Loucy (cell line): ENCODE measurements at regions not wholly inside any gene's neighbourhood (a gene's known extent, or its start where the extent isn't known, plus 50 kb on each side); places are given as distances from the start of the nearest gene placed in this dataset.

Source experiments
- H2AFZ ChIP-seq: fragments of 200-600 bp; sonication (generic); 2 replicates; pipeline ENCODE4 v1.6.0; 2016; ENCODE audit warnings: antibody characterized with exemption, mild to moderate bottlenecking, low read length, moderate library complexity
- H3F3A ChIP-seq: fragments of 200-600 bp; 2 replicates; pipeline ENCODE4 v1.6.0; 2016; ENCODE audit warnings: antibody characterized with exemption, low read depth, mild to moderate bottlenecking
- H3K27me3 ChIP-seq: fragments of 200-600 bp; sonication (generic); 2 replicates; pipeline ENCODE4 v1.6.1; 2014; ENCODE audit warnings: low read length, mild to moderate bottlenecking; ENCODE audit not compliant: insufficient read depth, poor library complexity, severe bottlenecking
- H3K36me3 ChIP-seq: fragments of 200-600 bp; sonication (generic); 2 replicates; pipeline ENCODE4 v1.6.1; 2016; ENCODE audit warnings: low read length; ENCODE audit not compliant: insufficient read depth
- H3K4me1 ChIP-seq: fragments of 200-600 bp; sonication (generic); 2 replicates; pipeline ENCODE4 v1.5.1; 2014; ENCODE audit warnings: low read length, mild to moderate bottlenecking; ENCODE audit not compliant: insufficient read depth, poor library complexity, severe bottlenecking
- H3K4me2 ChIP-seq: fragments of 200-600 bp; sonication (generic); 2 replicates; pipeline ENCODE4 v1.6.0; 2014; ENCODE audit warnings: antibody characterized with exemption, low read length, low read depth, mild to moderate bottlenecking; ENCODE audit not compliant: poor library complexity, severe bottlenecking
- H3K4me3 ChIP-seq: fragments of 200-600 bp; sonication (generic); 2 replicates; pipeline ENCODE4 v1.5.1; 2014; ENCODE audit warnings: low read length, mild to moderate bottlenecking, mixed read lengths; ENCODE audit not compliant: poor library complexity, severe bottlenecking
- H3K79me2 ChIP-seq: fragments of 200-600 bp; sonication (generic); 2 replicates; pipeline ENCODE4 v1.6.1; 2014; ENCODE audit warnings: low read length; ENCODE audit not compliant: insufficient read depth
- H3K9ac ChIP-seq: fragments of 200-600 bp; sonication (generic); 2 replicates; pipeline ENCODE4 v1.6.0; 2014; ENCODE audit warnings: mild to moderate bottlenecking, low read depth, low read length, moderate library complexity; ENCODE audit not compliant: poor library complexity, severe bottlenecking
- H3K9me2 ChIP-seq: fragments of 200-600 bp; sonication (generic); replicated peaks from 2 replicates; pipeline ENCODE4 v1.6.1; 2016; ENCODE audit warnings: low read depth, low read length, mixed read lengths
- H3K9me3 ChIP-seq: fragments of 200-600 bp; sonication (generic); 2 replicates; pipeline ENCODE4 v1.6.1; 2014; ENCODE audit warnings: mild to moderate bottlenecking, antibody characterized with exemption, low read length, low read depth; ENCODE audit not compliant: insufficient read depth
- H4K20me1 ChIP-seq: fragments of 200-600 bp; sonication (generic); 2 replicates; pipeline ENCODE4 v1.6.0; 2014; ENCODE audit warnings: antibody characterized with exemption, low read length, mild to moderate bottlenecking; ENCODE audit not compliant: insufficient read depth, poor library complexity, severe bottlenecking
- EZH2phosphoT487 ChIP-seq: fragments of 200-600 bp; IDR thresholded peaks from 2 replicates; pipeline ENCODE4 v1.6.1; 2018; ENCODE audit warnings: antibody characterized with exemption, mild to moderate bottlenecking, moderate library complexity, borderline replicate concordance
- TF ChIP-seq, protein P1 (sequence below): fragments of 200-600 bp; sonication (generic); conservative IDR thresholded peaks from 2 replicates; pipeline ENCODE4 v1.5.1; 2014; ENCODE audit warnings: mild to moderate bottlenecking, antibody characterized with exemption, low read length

DNA sequence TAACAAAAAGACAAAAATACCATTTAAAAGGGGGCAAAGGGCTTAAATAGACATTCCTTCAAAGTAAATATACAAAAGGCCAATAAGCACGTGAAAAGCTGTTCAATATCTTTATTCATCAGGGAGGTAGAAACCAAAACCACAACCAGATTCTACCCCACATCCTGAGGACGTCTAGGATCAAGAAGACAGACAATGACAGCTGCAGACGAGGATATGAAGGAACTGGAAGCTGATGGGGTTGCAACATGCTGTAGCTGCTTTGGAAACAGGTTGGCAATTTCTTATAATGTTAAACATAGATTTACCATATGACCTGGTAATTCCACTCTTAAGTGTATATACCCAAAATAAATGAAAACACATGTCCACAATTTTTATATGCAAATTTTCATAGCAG lies 85.1 kb upstream of the C14orf180 start:
- Histone ChIP-seq H3K9ac (no peak overlapping the region), H3K4me3 (no peak overlapping the region), H3K9me3 (no peaks in the 10 kb centered on the region), H3K79me2 (no peaks in the 10 kb centered on the region), H2AFZ (no peak overlapping the region), H3K4me1 (no peaks in the 10 kb centered on the region), H3F3A (no peaks in the 10 kb centered on the region), H3K27me3 (no peaks in the 10 kb centered on the region), H3K4me2 (no peak overlapping the region), H3K9me2 (no peaks in the 10 kb centered on the region), H3K36me3 (no peaks in the 10 kb centered on the region), H4K20me1 (no peaks in the 10 kb centered on the region)
- TF ChIP-seq, protein P1, sequence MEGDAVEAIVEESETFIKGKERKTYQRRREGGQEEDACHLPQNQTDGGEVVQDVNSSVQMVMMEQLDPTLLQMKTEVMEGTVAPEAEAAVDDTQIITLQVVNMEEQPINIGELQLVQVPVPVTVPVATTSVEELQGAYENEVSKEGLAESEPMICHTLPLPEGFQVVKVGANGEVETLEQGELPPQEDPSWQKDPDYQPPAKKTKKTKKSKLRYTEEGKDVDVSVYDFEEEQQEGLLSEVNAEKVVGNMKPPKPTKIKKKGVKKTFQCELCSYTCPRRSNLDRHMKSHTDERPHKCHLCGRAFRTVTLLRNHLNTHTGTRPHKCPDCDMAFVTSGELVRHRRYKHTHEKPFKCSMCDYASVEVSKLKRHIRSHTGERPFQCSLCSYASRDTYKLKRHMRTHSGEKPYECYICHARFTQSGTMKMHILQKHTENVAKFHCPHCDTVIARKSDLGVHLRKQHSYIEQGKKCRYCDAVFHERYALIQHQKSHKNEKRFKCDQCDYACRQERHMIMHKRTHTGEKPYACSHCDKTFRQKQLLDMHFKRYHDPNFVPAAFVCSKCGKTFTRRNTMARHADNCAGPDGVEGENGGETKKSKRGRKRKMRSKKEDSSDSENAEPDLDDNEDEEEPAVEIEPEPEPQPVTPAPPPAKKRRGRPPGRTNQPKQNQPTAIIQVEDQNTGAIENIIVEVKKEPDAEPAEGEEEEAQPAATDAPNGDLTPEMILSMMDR, result no peak
- TF ChIP-seq EZH2phosphoT487, result no peak

DNA sequence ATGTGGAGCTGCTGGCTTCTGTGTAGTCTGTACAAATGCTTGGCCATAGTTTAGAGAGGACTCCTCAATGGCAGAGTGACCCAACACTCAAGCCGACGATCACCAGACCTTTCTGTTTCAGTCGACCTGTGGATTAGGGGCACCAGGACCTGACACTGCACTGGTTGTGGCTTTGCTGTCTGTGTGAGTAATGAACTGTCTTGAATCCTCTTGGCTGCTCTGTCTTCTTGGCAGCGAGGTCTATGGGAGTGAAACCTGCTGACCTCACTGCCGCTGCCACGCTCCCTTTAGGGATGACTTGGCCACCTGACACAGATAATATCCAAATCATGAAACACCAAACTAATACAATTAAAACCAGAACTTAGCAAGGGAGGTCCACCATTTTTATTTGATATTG lies 83.5 kb upstream of the C14orf180 start:
- Histone ChIP-seq H3K4me2 (no peak overlapping the region), H3K9me2 (no peaks in the 10 kb centered on the region), H3F3A (no peaks in the 10 kb centered on the region), H3K4me3 (no peak overlapping the region), H2AFZ (no peak overlapping the region), H3K27me3 (no peaks in the 10 kb centered on the region), H3K36me3 (no peaks in the 10 kb centered on the region), H3K79me2 (no peaks in the 10 kb centered on the region), H3K4me1 (no peaks in the 10 kb centered on the region), H3K9me3 (no peaks in the 10 kb centered on the region), H4K20me1 (no peaks in the 10 kb centered on the region), H3K9ac (no peak overlapping the region)
- TF ChIP-seq, protein P1, result no peak
- no peak for TF ChIP-seq EZH2phosphoT487

DNA sequence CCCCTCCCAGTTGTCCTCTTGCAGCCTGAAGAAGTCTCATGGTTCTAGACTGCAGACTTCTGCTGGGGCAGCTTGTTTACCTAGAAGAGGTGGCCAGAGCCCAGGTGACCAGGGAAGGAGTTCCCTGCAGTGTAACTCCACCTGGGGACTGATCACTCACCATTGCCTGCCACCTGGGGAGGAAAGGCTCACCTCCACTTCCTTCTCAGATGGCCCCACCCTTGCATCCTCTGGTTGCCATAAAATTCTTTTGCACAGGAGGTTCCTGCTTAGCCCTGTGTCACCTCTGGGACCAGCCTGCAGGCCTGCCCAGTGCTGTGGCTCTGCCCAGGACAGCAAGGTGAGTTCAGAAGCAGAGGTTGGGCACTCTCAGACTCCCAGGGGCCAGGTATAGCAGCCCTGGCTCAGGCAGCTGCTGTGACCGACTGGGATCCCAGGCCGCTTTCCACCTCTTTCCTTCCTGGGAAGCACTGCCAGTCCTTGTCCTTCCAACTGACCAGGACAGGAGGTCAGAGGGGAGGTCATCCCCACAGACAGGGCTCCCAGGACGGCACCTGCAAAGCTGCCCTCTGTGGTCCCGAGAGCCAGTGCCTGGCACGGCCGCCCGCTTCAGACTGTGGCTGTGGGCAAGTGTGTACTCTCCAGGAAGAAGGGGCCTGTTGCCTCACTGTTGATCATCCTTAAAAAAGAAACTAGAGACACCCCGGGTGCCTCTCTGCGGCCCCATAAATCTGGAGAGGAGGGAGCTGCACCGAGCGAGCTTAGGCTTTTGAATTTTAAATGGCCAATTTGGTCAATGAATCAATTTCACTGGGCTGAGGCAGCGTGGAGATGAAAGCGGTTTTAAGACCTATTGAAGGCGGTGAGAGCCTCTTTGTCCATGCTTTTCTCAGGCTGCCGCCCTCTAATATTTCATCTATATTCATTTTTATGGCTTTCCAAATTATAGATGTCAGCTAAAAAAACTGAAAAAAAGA lies 79.5 kb upstream of the C14orf180 start:
- Histone ChIP-seq H3F3A (no peaks in the 10 kb centered on the region), H3K4me3 (no peak overlapping the region), H3K9me3 (no peaks in the 10 kb centered on the region; the same call in 1 of the 2 replicates), H3K27me3 (no peaks in the 10 kb centered on the region), H4K20me1 (no peaks in the 10 kb centered on the region), H3K4me2 (no peak overlapping the region), H3K79me2 (no peaks in the 10 kb centered on the region), H3K9ac (no peak overlapping the region), H3K4me1 (no peaks in the 10 kb centered on the region), H2AFZ (no peak overlapping the region), H3K9me2 (no peaks in the 10 kb centered on the region), H3K36me3 (no peaks in the 10 kb centered on the region)
- no peak for TF ChIP-seq EZH2phosphoT487
- TF ChIP-seq, protein P1, result no peak
